H9 (cell line): ENCODE measurements at regions not wholly inside any gene's neighbourhood (a gene's known extent, or its start where the extent isn't known, plus 50 kb on each side); places are given as distances from the start of the nearest gene placed in this dataset.

Source experiments
- DNase-seq: peaks from one replicate; pipeline ENCODE4 v3.0.0-alpha.2; 2017
- H2AFZ ChIP-seq: one replicate; pipeline ENCODE4 v1.6.1; 2013; ENCODE audit warnings: mild to moderate bottlenecking, low read length, control low read depth, moderate library complexity
- H2AK5ac ChIP-seq: 2 replicates; pipeline ENCODE4 v1.6.1; 2013; ENCODE audit warnings: low read length, control low read depth, mixed read lengths; ENCODE audit not compliant: insufficient read length
- H2BK120ac ChIP-seq: one replicate; pipeline ENCODE4 v1.6.1; 2013; ENCODE audit warnings: low read depth, mild to moderate bottlenecking, low read length, control low read depth, inconsistent platforms; ENCODE audit not compliant: poor library complexity, severe bottlenecking
- H2BK12ac ChIP-seq: 2 replicates; pipeline ENCODE4 v1.6.1; 2013; ENCODE audit warnings: low read length, control low read depth, mixed read lengths, low read depth; ENCODE audit not compliant: insufficient read length
- H2BK15ac ChIP-seq: 2 replicates; pipeline ENCODE4 v1.6.1; 2013; ENCODE audit warnings: low read depth, low read length, control low read depth
- H2BK20ac ChIP-seq: one replicate; pipeline ENCODE4 v1.6.1; 2013; ENCODE audit warnings: low read depth, mild to moderate bottlenecking, low read length, control low read depth, inconsistent platforms; ENCODE audit not compliant: poor library complexity, severe bottlenecking
- H2BK5ac ChIP-seq: 2 replicates; pipeline ENCODE4 v1.6.1; 2013; ENCODE audit warnings: low read length, control low read depth, mixed read lengths; ENCODE audit not compliant: insufficient read length
- H3K14ac ChIP-seq: 2 replicates; pipeline ENCODE4 v1.6.1; 2013; ENCODE audit warnings: low read length, control low read depth; ENCODE audit not compliant: insufficient read depth
- H3K18ac ChIP-seq: 2 replicates; pipeline ENCODE4 v1.6.1; 2013; ENCODE audit warnings: low read depth, mild to moderate bottlenecking, mixed read lengths, low read length, control low read depth; ENCODE audit not compliant: insufficient read length
- H3K23ac ChIP-seq: 2 replicates; pipeline ENCODE4 v1.6.1; 2013; ENCODE audit warnings: low read length, control low read depth, mixed read lengths, low read depth; ENCODE audit not compliant: insufficient read length
- H3K23me2 ChIP-seq: 2 replicates; pipeline ENCODE4 v1.6.1; 2013; ENCODE audit warnings: low read depth, mild to moderate bottlenecking, mixed read lengths, low read length, control low read depth; ENCODE audit not compliant: insufficient read length, poor library complexity, severe bottlenecking
- H3K27ac ChIP-seq: 2 replicates; pipeline ENCODE4 v1.5.1; 2013; ENCODE audit warnings: low read length, control low read depth, mixed read lengths, low read depth; ENCODE audit not compliant: insufficient read length
- H3K27me3 ChIP-seq: 2 replicates; pipeline ENCODE4 v1.6.1; 2013; ENCODE audit warnings: low read length, control low read depth, inconsistent platforms; ENCODE audit not compliant: insufficient read depth
- H3K4ac ChIP-seq: 2 replicates; pipeline ENCODE4 v1.6.1; 2013; ENCODE audit warnings: low read depth, mild to moderate bottlenecking, control low read depth, inconsistent platforms, low read length, moderate library complexity
- H3K4me1 ChIP-seq: 2 replicates; pipeline ENCODE4 v1.6.1; 2013; ENCODE audit warnings: low read length, control low read depth, inconsistent platforms; ENCODE audit not compliant: insufficient read depth
- H3K4me2 ChIP-seq: 2 replicates; pipeline ENCODE4 v1.6.1; 2013; ENCODE audit warnings: low read length, control low read depth, mixed read lengths; ENCODE audit not compliant: insufficient read length, insufficient read depth
- H3K56ac ChIP-seq: 2 replicates; pipeline ENCODE4 v1.6.1; 2013; ENCODE audit warnings: low read depth, mild to moderate bottlenecking, mixed read lengths, low read length, control low read depth; ENCODE audit not compliant: insufficient read length
- H3K79me1 ChIP-seq: 2 replicates; pipeline ENCODE4 v1.6.1; 2013; ENCODE audit warnings: low read depth, mild to moderate bottlenecking, moderate library complexity, low read length, control low read depth, inconsistent platforms; ENCODE audit not compliant: insufficient read depth, poor library complexity, severe bottlenecking
- H3K79me2 ChIP-seq: 2 replicates; pipeline ENCODE4 v1.6.1; 2013; ENCODE audit warnings: low read length, control low read depth, inconsistent platforms; ENCODE audit not compliant: insufficient read depth
- H3K9ac ChIP-seq: 2 replicates; pipeline ENCODE4 v1.6.1; 2013; ENCODE audit warnings: low read length, control low read depth, mixed read lengths; ENCODE audit not compliant: insufficient read length; ENCODE audit errors: extremely low read depth
- H3K9me3 ChIP-seq: one replicate; pipeline ENCODE4 v1.6.1; 2013; ENCODE audit warnings: low read depth, low read length, inconsistent platforms; ENCODE audit not compliant: control insufficient read depth
- H3T11ph ChIP-seq: one replicate; pipeline ENCODE4 v1.6.1; 2013; ENCODE audit warnings: mild to moderate bottlenecking, low read length, control low read depth, inconsistent platforms
- H4K20me1 ChIP-seq: one replicate; pipeline ENCODE4 v1.6.1; 2013; ENCODE audit not compliant: control insufficient read depth, insufficient read length, insufficient read depth
- H4K5ac ChIP-seq: 2 replicates; pipeline ENCODE4 v1.6.1; 2013; ENCODE audit warnings: low read depth, mild to moderate bottlenecking, mixed read lengths, low read length, control low read depth; ENCODE audit not compliant: insufficient read length
- H4K8ac ChIP-seq: replicated peaks from 2 replicates; pipeline ENCODE4 v1.6.1; 2013; ENCODE audit warnings: low read length, control low read depth, mixed read lengths, low read depth; ENCODE audit not compliant: insufficient read length
- H4K91ac ChIP-seq: 2 replicates; pipeline ENCODE4 v1.6.1; 2013; ENCODE audit warnings: low read depth, mild to moderate bottlenecking, moderate library complexity, mixed read lengths, low read length, control low read depth; ENCODE audit not compliant: insufficient read length
- H3K27ac Mint-ChIP-seq, 3 experiments: 2 replicates in 2 of 3; 3 replicates in 1 of 3; pipeline ENCODE4 v1.8.0; 2020 to 2021; ENCODE audit warnings: mixed read lengths in 3 of 3, mild to moderate bottlenecking in 1 of 3, moderate library complexity in 1 of 3
- H3K27me3 Mint-ChIP-seq: 2 replicates; pipeline ENCODE4 v1.8.0; 2021; ENCODE audit warnings: low read depth, mild to moderate bottlenecking, moderate library complexity, mixed read lengths
- H3K36me3 Mint-ChIP-seq, 3 experiments: 2 replicates in 2 of 3; 3 replicates in 1 of 3; pipeline ENCODE4 v1.8.0; 2020 to 2021; ENCODE audit warnings: low read depth in 3 of 3, mixed read lengths in 3 of 3; ENCODE audit not compliant: insufficient read depth in 1 of 3
- H3K4me1 Mint-ChIP-seq, 2 experiments: 2 replicates each; pipeline ENCODE4 v1.8.0; 2020; ENCODE audit warnings: mixed read lengths in 2 of 2
- H3K4me3 Mint-ChIP-seq, 2 experiments: 2 replicates in 1 of 2; 3 replicates in 1 of 2; pipeline ENCODE4 v1.8.0; 2020 to 2021; ENCODE audit warnings: mild to moderate bottlenecking in 2 of 2, mixed read lengths in 2 of 2, moderate library complexity in 1 of 2
- H3K9me3 Mint-ChIP-seq, 2 experiments: 2 replicates in 1 of 2; 3 replicates in 1 of 2; pipeline ENCODE4 v1.8.0; 2020; ENCODE audit warnings: mild to moderate bottlenecking in 2 of 2, mixed read lengths in 2 of 2, moderate library complexity in 1 of 2
- CTCF ChIP-seq: fragments of 200-600 bp; sonication (generic); conservative IDR thresholded peaks from 3 replicates; pipeline ENCODE4 v1.8.0; 2021; ENCODE audit warnings: antibody characterized with exemption, mild to moderate bottlenecking

- Histone ChIP-seq H4K20me1 (no peaks in the 10 kb centered on the region), H3K18ac (no peak overlapping the region), H3K23me2 (no peaks in the 10 kb centered on the region), H3T11ph (no peak overlapping the region), H3K9ac (no peak overlapping the region), H2BK120ac (no peak overlapping the region), H3K56ac (no peak overlapping the region), H3K79me1 (no peaks in the 10 kb centered on the region), H3K27ac (no peak overlapping the region), H3K14ac (no peak overlapping the region), H2BK20ac (no peak overlapping the region), H2BK15ac (no peak overlapping the region), H3K4me2 (no peak overlapping the region), H3K4me1 (no peaks in the 10 kb centered on the region), H3K4ac (no peak overlapping the region), H4K91ac (no peak overlapping the region), H2AK5ac (no peak overlapping the region), H3K23ac (no peak overlapping the region), H2BK12ac (no peak overlapping the region), H3K9me3 (no peaks in the 10 kb centered on the region), H4K5ac (no peak overlapping the region), H3K27me3 (no peaks in the 10 kb centered on the region), H4K8ac (no peak overlapping the region), H2BK5ac (no peak overlapping the region), H3K79me2 (no peaks in the 10 kb centered on the region), H2AFZ (no peak overlapping the region)
- Mint-ChIP-seq H3K4me1 (no peaks in the 10 kb centered on the region), H3K36me3 (no peaks in the 10 kb centered on the region), H3K27ac (no peak overlapping the region), H3K27me3 (no peaks in the 10 kb centered on the region), H3K9me3 (no peaks in the 10 kb centered on the region), H3K4me3 (no peak overlapping the region)
- no peak for TF ChIP-seq CTCF
- no peak for DNase-seq
Measured at GRCh38 chr4:176858839-176859238, 66.1 kb upstream of the VEGFC start.
